ENCODE measurements at regions not wholly inside any gene's neighbourhood (a gene's known extent, or its start where the extent isn't known, plus 50 kb on each side); places are given as distances from the start of the nearest gene placed in this dataset.

DNA sequence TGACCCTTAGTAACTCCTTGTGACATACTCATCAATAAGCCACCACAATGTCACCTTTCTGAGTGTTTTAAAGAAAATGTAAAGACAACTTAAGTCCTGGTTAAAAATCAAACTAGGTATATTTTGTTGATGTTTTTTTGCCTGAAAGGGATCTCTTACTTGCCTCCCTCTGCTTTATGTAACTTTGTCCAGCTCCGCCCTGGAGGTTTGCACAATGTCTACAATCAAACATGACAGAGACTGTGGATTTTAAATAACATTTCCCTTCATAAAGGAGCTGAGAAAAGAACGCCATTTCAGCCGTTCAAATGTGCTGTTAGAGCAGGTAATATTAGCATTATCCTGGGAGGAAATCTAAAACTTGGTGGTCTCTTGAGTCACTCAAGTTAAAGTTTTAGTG, 613.9 kb downstream of the SOX5 start:
- no peak for DNase-seq (ENCODE audit: low spot score)
- no peak overlapping the region for H2AFZ ChIP-seq (ENCODE audit: low read length)
- no peaks in the 10 kb centered on the region for H4K20me1 ChIP-seq (ENCODE audit: insufficient read depth, low read length)
- no TSS peak for BruUV-seq (replicated peaks)
- no peaks in the 10 kb centered on the region for H3K36me3 ChIP-seq (ENCODE audit: insufficient read depth, low read length)
- H3K4me3 ChIP-seq (ENCODE audit: low read depth, low read length, poor library complexity, severe bottlenecking), result no peak overlapping the region
- POLR2A ChIA-PET, result no interaction called here
- H3K27ac ChIP-seq (ENCODE audit: low read depth, low read length, poor library complexity, severe bottlenecking), result no peak overlapping the region
- TF ChIP-seq, protein P1, sequence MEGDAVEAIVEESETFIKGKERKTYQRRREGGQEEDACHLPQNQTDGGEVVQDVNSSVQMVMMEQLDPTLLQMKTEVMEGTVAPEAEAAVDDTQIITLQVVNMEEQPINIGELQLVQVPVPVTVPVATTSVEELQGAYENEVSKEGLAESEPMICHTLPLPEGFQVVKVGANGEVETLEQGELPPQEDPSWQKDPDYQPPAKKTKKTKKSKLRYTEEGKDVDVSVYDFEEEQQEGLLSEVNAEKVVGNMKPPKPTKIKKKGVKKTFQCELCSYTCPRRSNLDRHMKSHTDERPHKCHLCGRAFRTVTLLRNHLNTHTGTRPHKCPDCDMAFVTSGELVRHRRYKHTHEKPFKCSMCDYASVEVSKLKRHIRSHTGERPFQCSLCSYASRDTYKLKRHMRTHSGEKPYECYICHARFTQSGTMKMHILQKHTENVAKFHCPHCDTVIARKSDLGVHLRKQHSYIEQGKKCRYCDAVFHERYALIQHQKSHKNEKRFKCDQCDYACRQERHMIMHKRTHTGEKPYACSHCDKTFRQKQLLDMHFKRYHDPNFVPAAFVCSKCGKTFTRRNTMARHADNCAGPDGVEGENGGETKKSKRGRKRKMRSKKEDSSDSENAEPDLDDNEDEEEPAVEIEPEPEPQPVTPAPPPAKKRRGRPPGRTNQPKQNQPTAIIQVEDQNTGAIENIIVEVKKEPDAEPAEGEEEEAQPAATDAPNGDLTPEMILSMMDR (conservative IDR thresholded peaks at IDR 0.05; ENCODE audit: low read length), result no peak
- no peak for TF ChIP-seq EZH2phosphoT487 (IDR thresholded peaks at IDR 0.05; ENCODE audit: borderline replicate concordance, low read depth, low read length)
- H3K79me2 ChIP-seq (ENCODE audit: insufficient read depth, low read depth, low read length), result no peaks in the 10 kb centered on the region
- no peaks in the 10 kb centered on the region for H3K9me3 ChIP-seq (ENCODE audit: low read length)
- no peaks in the 10 kb centered on the region for H3K9me2 ChIP-seq (ENCODE audit: insufficient read depth, low read length)
- intact Hi-C loops (cut with micrococcal nuclease; ENCODE audit: unreplicated experiment), result no loop called here
- CTCF ChIA-PET (ENCODE audit: unreplicated experiment), result no interaction called here
- H3K4me1 ChIP-seq (ENCODE audit: insufficient read depth, low read length, poor library complexity, severe bottlenecking), result no peaks in the 10 kb centered on the region
- no peak overlapping the region for H3K4me2 ChIP-seq (ENCODE audit: low read length)

DNA sequence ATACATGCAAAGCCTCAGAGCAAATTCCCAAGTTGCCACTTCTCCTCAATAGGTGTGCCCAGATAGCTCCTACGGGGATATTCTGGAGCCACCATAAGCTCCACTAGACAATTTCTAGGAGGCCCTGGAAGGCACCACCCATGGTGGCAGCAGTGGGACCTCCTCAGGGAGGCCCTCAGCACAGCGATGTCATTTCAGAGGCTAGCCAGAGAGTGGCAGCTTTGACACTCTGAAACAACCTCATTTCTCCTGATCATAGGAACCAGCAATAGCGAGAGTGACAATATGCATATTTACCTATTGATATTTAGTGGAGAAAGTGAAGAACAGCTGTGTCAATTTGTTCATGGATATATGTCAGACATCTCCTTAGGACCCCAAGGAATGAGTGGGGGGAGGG, 612.3 kb downstream of the SOX5 start:
- no peak for TF ChIP-seq EZH2phosphoT487 (IDR thresholded peaks at IDR 0.05; ENCODE audit: borderline replicate concordance, low read depth, low read length)
- TF ChIP-seq, protein P1 (conservative IDR thresholded peaks at IDR 0.05; ENCODE audit: low read length), result 0 out of 2 replicates have a peak, but pooled peaks have one; percentile 19
- H3K4me1 ChIP-seq (ENCODE audit: insufficient read depth, low read length, poor library complexity, severe bottlenecking), result no peaks in the 10 kb centered on the region
- no peaks in the 10 kb centered on the region for H3K9me3 ChIP-seq (ENCODE audit: low read length)
- ChIA-PET CTCF (ENCODE audit: unreplicated experiment) (no interaction called here), POLR2A (no interaction called here)
- no peak for DNase-seq (ENCODE audit: low spot score)
- no peaks in the 10 kb centered on the region for H3K79me2 ChIP-seq (ENCODE audit: insufficient read depth, low read depth, low read length)
- no peaks in the 10 kb centered on the region for H4K20me1 ChIP-seq (ENCODE audit: insufficient read depth, low read length)
- no peak overlapping the region for H3K4me3 ChIP-seq (ENCODE audit: low read depth, low read length, poor library complexity, severe bottlenecking)
- no peaks in the 10 kb centered on the region for H3K36me3 ChIP-seq (ENCODE audit: insufficient read depth, low read length)
- no peak overlapping the region for H3K4me2 ChIP-seq (ENCODE audit: low read length)
- no peak overlapping the region for H3K27ac ChIP-seq (ENCODE audit: low read depth, low read length, poor library complexity, severe bottlenecking)
- intact Hi-C loops (cut with micrococcal nuclease; ENCODE audit: unreplicated experiment), result no loop called here
- H3K9me2 ChIP-seq (ENCODE audit: insufficient read depth, low read length), result no peaks in the 10 kb centered on the region
- no TSS peak for BruUV-seq (replicated peaks)
- H2AFZ ChIP-seq (ENCODE audit: low read length), result no peak overlapping the region

DNA sequence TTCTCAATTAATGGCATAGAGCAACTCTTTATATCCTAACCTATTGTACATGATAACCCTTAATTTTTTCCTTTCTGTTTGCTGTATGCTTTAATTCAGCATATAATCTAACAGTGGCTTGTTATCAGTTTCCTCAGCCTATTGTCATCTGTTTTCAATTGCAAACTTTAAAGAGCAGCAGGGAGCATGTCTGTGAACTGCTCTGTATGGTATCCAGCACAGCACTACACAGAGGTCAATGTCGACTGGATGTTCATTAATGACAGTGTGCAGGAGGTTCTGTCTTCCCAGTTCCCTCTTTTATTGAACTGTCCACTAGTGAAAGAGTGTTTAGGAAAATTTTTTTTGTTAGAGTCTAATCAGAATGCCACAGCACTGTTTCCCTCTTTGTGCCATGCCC, 609.1 kb downstream of the SOX5 start:
- CTCF ChIA-PET (ENCODE audit: unreplicated experiment), result no interaction called here

More for the DNA sequence above, 609.1 kb downstream of the SOX5 start:
- Histone ChIP-seq H3K79me2 (ENCODE audit: insufficient read depth, low read depth, low read length) (no peaks in the 10 kb centered on the region), H3K9me2 (ENCODE audit: insufficient read depth, low read length) (no peaks in the 10 kb centered on the region), H2AFZ (ENCODE audit: low read length) (no peak overlapping the region), H3K9me3 (ENCODE audit: low read length) (no peaks in the 10 kb centered on the region), H3K36me3 (ENCODE audit: insufficient read depth, low read length) (no peaks in the 10 kb centered on the region), H3K27ac (ENCODE audit: low read depth, low read length, poor library complexity, severe bottlenecking) (no peak overlapping the region), H4K20me1 (ENCODE audit: insufficient read depth, low read length) (no peaks in the 10 kb centered on the region), H3K4me3 (ENCODE audit: low read depth, low read length, poor library complexity, severe bottlenecking) (no peak overlapping the region), H3K4me2 (ENCODE audit: low read length) (no peak overlapping the region), H3K4me1 (ENCODE audit: insufficient read depth, low read length, poor library complexity, severe bottlenecking) (no peaks in the 10 kb centered on the region)
- no TSS peak for BruUV-seq (replicated peaks)
- intact Hi-C loops (cut with micrococcal nuclease; ENCODE audit: unreplicated experiment), result no loop called here
- DNase-seq (ENCODE audit: low spot score), result no peak
- TF ChIP-seq EZH2phosphoT487 (IDR thresholded peaks at IDR 0.05; ENCODE audit: borderline replicate concordance, low read depth, low read length), result no peak
- TF ChIP-seq, protein P1 (conservative IDR thresholded peaks at IDR 0.05; ENCODE audit: low read length), result no peak
- POLR2A ChIA-PET, result interaction anchor here (0.6 to 1.2 kb wide), 2 partner anchors 15 to 60 kb away, joined by 3 read pairs; no protein-coding TSS in a partner anchor
